ENCODE measurements at regions not wholly inside any gene's neighbourhood (a gene's known extent, or its start where the extent isn't known, plus 50 kb on each side); places are given as distances from the start of the nearest gene placed in this dataset.

- TF ChIP-seq CTCF (IDR thresholded peaks at IDR 0.05; ENCODE audit: low read length) = no peak
- no peak for TF ChIP-seq EZH2phosphoT487 (IDR thresholded peaks at IDR 0.05; ENCODE audit: low read length)
These were observed 412.6 kb upstream of the SEMA6D start for GRCh38 chr15:47304656-47305055.

Measured in MM.1S (cell line).